Type B pancreatic cell (in vitro differentiated cells): ENCODE measurements at regions not wholly inside any gene's neighbourhood (a gene's known extent, or its start where the extent isn't known, plus 50 kb on each side); places are given as distances from the start of the nearest gene placed in this dataset.

ENCODE experiments used
- DNase-seq: peaks from one replicate; pipeline ENCODE4 v3.0.0; 2021; ENCODE audit warnings: mixed read lengths; ENCODE audit not compliant: unreplicated experiment; ENCODE audit errors: extremely low spot score
- H3K27ac Mint-ChIP-seq: 2 replicates; pipeline ENCODE4 v1.8.0; 2021; ENCODE audit warnings: mild to moderate bottlenecking, mixed read lengths
- H3K27me3 Mint-ChIP-seq: 2 replicates; pipeline ENCODE4 v1.8.0; 2021; ENCODE audit warnings: mixed read lengths
- H3K36me3 Mint-ChIP-seq: 2 replicates; pipeline ENCODE4 v1.8.0; 2021; ENCODE audit warnings: mixed read lengths
- H3K4me1 Mint-ChIP-seq: one replicate; pipeline ENCODE4 v1.8.0; 2021; ENCODE audit warnings: mixed read lengths; ENCODE audit not compliant: unreplicated experiment
- H3K4me3 Mint-ChIP-seq: 2 replicates; pipeline ENCODE4 v1.8.0; 2021; ENCODE audit warnings: mild to moderate bottlenecking, mixed read lengths
- H3K9me3 Mint-ChIP-seq: 2 replicates; pipeline ENCODE4 v1.8.0; 2021; ENCODE audit warnings: mixed read lengths
- CTCF ChIP-seq: fragments of 200-600 bp; sonication (generic); conservative IDR thresholded peaks from 2 replicates; pipeline ENCODE4 v1.5.0; 2021; ENCODE audit warnings: antibody characterized with exemption, mild to moderate bottlenecking

- Mint-ChIP-seq H3K27me3 (no peaks in the 10 kb centered on the region), H3K27ac (no peak overlapping the region), H3K4me3 (no peak overlapping the region), H3K9me3 (no peaks in the 10 kb centered on the region), H3K36me3 (no peaks in the 10 kb centered on the region), H3K4me1 (peaks cover 15% of the 10 kb centered on the region)
- TF ChIP-seq CTCF, result no peak
- DNase-seq, result no peak
Measured at GRCh38 chr5:116756531-116756930, 181.9 kb upstream of the SEMA6A start.

GRCh38 chr5:116754556-116754955 is 179.9 kb upstream of the SEMA6A start:
- H3K27me3 Mint-ChIP-seq, result no peaks in the 10 kb centered on the region
- DNase-seq, result no peak
- H3K27ac Mint-ChIP-seq, result no peak overlapping the region
- peaks cover 4% of the 10 kb centered on the region for H3K4me1 Mint-ChIP-seq
- H3K36me3 Mint-ChIP-seq, result no peaks in the 10 kb centered on the region
- H3K4me3 Mint-ChIP-seq, result no peak overlapping the region
- no peak for TF ChIP-seq CTCF
- H3K9me3 Mint-ChIP-seq, result no peaks in the 10 kb centered on the region

- H3K9me3 Mint-ChIP-seq, result no peaks in the 10 kb centered on the region
- no peaks in the 10 kb centered on the region for H3K36me3 Mint-ChIP-seq
- H3K4me3 Mint-ChIP-seq, result no peak overlapping the region
Measured at GRCh38 chr5:116751684-116752083, 177.1 kb upstream of the SEMA6A start.

GRCh38 chr5:116750631-116751580 is 176.3 kb upstream of the SEMA6A start:
- no peaks in the 10 kb centered on the region for H3K9me3 Mint-ChIP-seq
- DNase-seq, result no peak
- no peak overlapping the region for H3K4me3 Mint-ChIP-seq
- H3K27me3 Mint-ChIP-seq, result no peaks in the 10 kb centered on the region
- H3K27ac Mint-ChIP-seq, result no peak overlapping the region
- TF ChIP-seq CTCF, result no peak
- no peaks in the 10 kb centered on the region for H3K36me3 Mint-ChIP-seq
- peaks cover 4% of the 10 kb centered on the region for H3K4me1 Mint-ChIP-seq

More at GRCh38 chr5:116751684-116752083, 177.1 kb upstream of the SEMA6A start:
- TF ChIP-seq CTCF, result no peak
- Mint-ChIP-seq H3K27ac (no peak overlapping the region), H3K4me1 (peaks cover 4% of the 10 kb centered on the region), H3K27me3 (no peaks in the 10 kb centered on the region)
- no peak for DNase-seq

- Mint-ChIP-seq H3K9me3 (no peaks in the 10 kb centered on the region), H3K27ac (no peak overlapping the region), H3K4me3 (no peak overlapping the region), H3K36me3 (no peaks in the 10 kb centered on the region), H3K27me3 (no peaks in the 10 kb centered on the region), H3K4me1 (peaks cover 4% of the 10 kb centered on the region)
- TF ChIP-seq CTCF, result no peak
- no peak for DNase-seq
Measured at GRCh38 chr5:116747881-116748280, 173.3 kb upstream of the SEMA6A start.
